Neural progenitor cell (in vitro differentiated cells): ENCODE measurements at regions not wholly inside any gene's neighbourhood (a gene's known extent, or its start where the extent isn't known, plus 50 kb on each side); places are given as distances from the start of the nearest gene placed in this dataset.
A peak's percentile ranks its signal among the peaks of the same experiment; 100 is the strongest.

Experiments used
- DNase-seq: peaks from one replicate; pipeline ENCODE4 v3.0.0-alpha.2; 2016; ENCODE audit warnings: low spot score
- H2AFZ ChIP-seq: fragments of 200-600 bp; sonication (generic); replicated peaks from 2 replicates; pipeline ENCODE4 v1.6.1; 2016; ENCODE audit warnings: antibody characterized with exemption
- H3F3A ChIP-seq: fragments of 200-600 bp; sonication (generic); 2 replicates; pipeline ENCODE4 v1.6.1; 2016; ENCODE audit warnings: antibody characterized with exemption, low read depth
- H3K27ac ChIP-seq: fragments of 200-600 bp; sonication (generic); 2 replicates; pipeline ENCODE4 v1.5.1; 2016; ENCODE audit warnings: mild to moderate bottlenecking
- H3K27me3 ChIP-seq: fragments of 200-600 bp; sonication (generic); 2 replicates; pipeline ENCODE4 v1.6.1; 2016; ENCODE audit warnings: mild to moderate bottlenecking, moderate library complexity
- H3K36me3 ChIP-seq: fragments of 200-600 bp; sonication (generic); 2 replicates; pipeline ENCODE4 v1.5.1; 2016
- H3K4me1 ChIP-seq: fragments of 200-600 bp; sonication (generic); 2 replicates; pipeline ENCODE4 v1.6.1; 2016; ENCODE audit warnings: mixed run types
- H3K4me2 ChIP-seq: fragments of 200-600 bp; sonication (generic); 2 replicates; pipeline ENCODE4 v1.6.1; 2016
- H3K4me3 ChIP-seq: fragments of 200-600 bp; sonication (generic); 2 replicates; pipeline ENCODE4 v1.5.1; 2016
- H3K79me2 ChIP-seq: fragments of 200-600 bp; sonication (generic); 2 replicates; pipeline ENCODE4 v1.6.1; 2016; ENCODE audit warnings: low read depth
- H3K9ac ChIP-seq: fragments of 200-600 bp; sonication (generic); 2 replicates; pipeline ENCODE4 v1.6.1; 2016
- H3K9me3 ChIP-seq: fragments of 200-600 bp; sonication (generic); 2 replicates; pipeline ENCODE4 v1.5.1; 2016; ENCODE audit warnings: low read depth
- H4K20me1 ChIP-seq: fragments of 200-600 bp; sonication (generic); 2 replicates; pipeline ENCODE4 v1.6.1; 2016; ENCODE audit warnings: low read depth
- H3K27ac Mint-ChIP-seq: 3 replicates; pipeline ENCODE4 v1.8.0; 2021; ENCODE audit warnings: mixed read lengths
- H3K27me3 Mint-ChIP-seq: 2 replicates; pipeline ENCODE4 v1.8.0; 2022; ENCODE audit warnings: low read depth, mild to moderate bottlenecking, inconsistent platforms, moderate library complexity, mixed read lengths; ENCODE audit not compliant: insufficient read depth
- H3K36me3 Mint-ChIP-seq: 3 replicates; pipeline ENCODE4 v1.8.0; 2021; ENCODE audit warnings: mixed read lengths
- H3K4me1 Mint-ChIP-seq: 3 replicates; pipeline ENCODE4 v1.8.0; 2021; ENCODE audit warnings: mixed read lengths
- H3K4me3 Mint-ChIP-seq: 3 replicates; pipeline ENCODE4 v1.8.0; 2021; ENCODE audit warnings: mild to moderate bottlenecking, moderate library complexity, mixed read lengths
- H3K9me3 Mint-ChIP-seq: 3 replicates; pipeline ENCODE4 v1.8.0; 2020; ENCODE audit warnings: mixed read lengths
- EZH2 ChIP-seq: fragments of 200-600 bp; sonication (generic); IDR thresholded peaks from 2 replicates; pipeline ENCODE4 v1.6.1; 2017; ENCODE audit warnings: antibody characterized with exemption, mild to moderate bottlenecking, moderate library complexity
- EZH2phosphoT487 ChIP-seq: fragments of 200-600 bp; sonication (generic); IDR thresholded peaks from 2 replicates; pipeline ENCODE4 v1.6.1; 2017; ENCODE audit warnings: antibody characterized with exemption
- TF ChIP-seq, protein P1 (sequence below): fragments of 200-600 bp; sonication (generic); IDR thresholded peaks from 2 replicates; pipeline ENCODE4 v1.5.1; 2017; ENCODE audit warnings: antibody characterized with exemption, mild to moderate bottlenecking

DNA sequence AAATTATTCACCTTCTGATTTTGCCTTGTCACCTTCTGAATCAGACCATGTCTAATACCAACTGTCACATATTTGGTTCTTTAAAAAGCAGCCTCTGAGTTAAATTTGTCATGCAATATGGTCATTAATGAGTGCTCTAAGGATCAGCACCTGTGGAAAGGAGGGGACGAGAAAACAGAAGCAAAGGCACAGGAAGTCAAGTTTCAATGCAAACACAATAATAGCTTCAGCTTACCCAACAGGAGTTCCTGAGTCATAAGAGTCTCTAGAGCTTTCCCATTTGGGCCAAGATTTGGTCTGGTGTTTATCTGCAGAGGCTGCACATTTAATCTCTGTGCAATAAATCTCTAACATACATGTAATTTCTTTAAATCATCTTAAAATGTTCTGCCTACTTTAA lies 889.8 kb downstream of the CDH8 start:
- no peak overlapping the region for H3K4me3 ChIP-seq
- H3K27me3 Mint-ChIP-seq = peaks cover 2% of the 10 kb centered on the region
- peaks cover 4% of the 10 kb centered on the region for H3K4me1 Mint-ChIP-seq
- TF ChIP-seq EZH2 (no peak), EZH2phosphoT487 (no peak)
- TF ChIP-seq, protein P1, sequence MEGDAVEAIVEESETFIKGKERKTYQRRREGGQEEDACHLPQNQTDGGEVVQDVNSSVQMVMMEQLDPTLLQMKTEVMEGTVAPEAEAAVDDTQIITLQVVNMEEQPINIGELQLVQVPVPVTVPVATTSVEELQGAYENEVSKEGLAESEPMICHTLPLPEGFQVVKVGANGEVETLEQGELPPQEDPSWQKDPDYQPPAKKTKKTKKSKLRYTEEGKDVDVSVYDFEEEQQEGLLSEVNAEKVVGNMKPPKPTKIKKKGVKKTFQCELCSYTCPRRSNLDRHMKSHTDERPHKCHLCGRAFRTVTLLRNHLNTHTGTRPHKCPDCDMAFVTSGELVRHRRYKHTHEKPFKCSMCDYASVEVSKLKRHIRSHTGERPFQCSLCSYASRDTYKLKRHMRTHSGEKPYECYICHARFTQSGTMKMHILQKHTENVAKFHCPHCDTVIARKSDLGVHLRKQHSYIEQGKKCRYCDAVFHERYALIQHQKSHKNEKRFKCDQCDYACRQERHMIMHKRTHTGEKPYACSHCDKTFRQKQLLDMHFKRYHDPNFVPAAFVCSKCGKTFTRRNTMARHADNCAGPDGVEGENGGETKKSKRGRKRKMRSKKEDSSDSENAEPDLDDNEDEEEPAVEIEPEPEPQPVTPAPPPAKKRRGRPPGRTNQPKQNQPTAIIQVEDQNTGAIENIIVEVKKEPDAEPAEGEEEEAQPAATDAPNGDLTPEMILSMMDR = no peak
- no peak for DNase-seq
- no peak overlapping the region for H3K4me2 ChIP-seq
- no peak overlapping the region for H2AFZ ChIP-seq
- H3K4me3 Mint-ChIP-seq = no peak overlapping the region
- H3F3A ChIP-seq = no peaks in the 10 kb centered on the region
- H4K20me1 ChIP-seq = no peaks in the 10 kb centered on the region
- no peaks in the 10 kb centered on the region for H3K9me3 ChIP-seq
- H3K27ac Mint-ChIP-seq = no peak overlapping the region
- H3K36me3 ChIP-seq = no peaks in the 10 kb centered on the region
- no peaks in the 10 kb centered on the region for H3K27me3 ChIP-seq
- H3K9ac ChIP-seq = no peak overlapping the region
- H3K27ac ChIP-seq = no peak overlapping the region
- H3K79me2 ChIP-seq = no peaks in the 10 kb centered on the region
- H3K9me3 Mint-ChIP-seq = no peaks in the 10 kb centered on the region
- no peaks in the 10 kb centered on the region for H3K36me3 Mint-ChIP-seq
- H3K4me1 ChIP-seq = no peaks in the 10 kb centered on the region

DNA sequence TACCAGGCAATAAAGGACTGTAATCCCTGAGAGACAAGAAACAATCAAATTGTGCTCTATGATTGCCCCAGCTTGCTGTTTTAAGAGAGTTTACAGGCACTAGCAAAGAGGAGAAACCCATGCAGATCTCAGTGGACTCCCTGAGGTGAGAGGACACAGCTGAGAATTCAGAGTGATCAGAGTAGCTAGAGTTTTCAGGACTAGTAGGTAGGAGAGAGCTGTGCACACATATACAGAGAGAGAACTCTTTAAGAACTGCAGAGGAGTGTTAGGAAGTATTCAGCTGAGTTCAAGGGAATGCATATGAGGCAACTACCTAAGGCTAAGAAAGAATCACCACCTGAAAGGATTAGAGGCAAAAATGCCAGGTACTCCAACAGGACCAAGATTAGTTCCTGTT lies 904.8 kb downstream of the CDH8 start:
- H3K4me3 Mint-ChIP-seq = no peak overlapping the region
- no peaks in the 10 kb centered on the region for H3K36me3 ChIP-seq
- H3K27ac ChIP-seq = no peak overlapping the region
- no peaks in the 10 kb centered on the region for H3K79me2 ChIP-seq
- no peak overlapping the region for H3K4me3 ChIP-seq
- TF ChIP-seq, protein P1 = no peak
- TF ChIP-seq EZH2phosphoT487 = no peak
- TF ChIP-seq EZH2 = no peak
- H3K4me1 ChIP-seq = no peaks in the 10 kb centered on the region
- H2AFZ ChIP-seq = peak overlapping the region; percentile 2
- H3K27ac Mint-ChIP-seq = no peak overlapping the region
- no peaks in the 10 kb centered on the region for H3K27me3 ChIP-seq
- no peak for DNase-seq
- H3K9me3 Mint-ChIP-seq = peaks cover 3% of the 10 kb centered on the region
- H3F3A ChIP-seq = no peaks in the 10 kb centered on the region
- H4K20me1 ChIP-seq = no peaks in the 10 kb centered on the region
- H3K36me3 Mint-ChIP-seq = no peaks in the 10 kb centered on the region
- no peaks in the 10 kb centered on the region for H3K4me1 Mint-ChIP-seq
- no peak overlapping the region for H3K9ac ChIP-seq
- H3K4me2 ChIP-seq = no peak overlapping the region
- no peaks in the 10 kb centered on the region for H3K9me3 ChIP-seq
- no peaks in the 10 kb centered on the region for H3K27me3 Mint-ChIP-seq

DNA sequence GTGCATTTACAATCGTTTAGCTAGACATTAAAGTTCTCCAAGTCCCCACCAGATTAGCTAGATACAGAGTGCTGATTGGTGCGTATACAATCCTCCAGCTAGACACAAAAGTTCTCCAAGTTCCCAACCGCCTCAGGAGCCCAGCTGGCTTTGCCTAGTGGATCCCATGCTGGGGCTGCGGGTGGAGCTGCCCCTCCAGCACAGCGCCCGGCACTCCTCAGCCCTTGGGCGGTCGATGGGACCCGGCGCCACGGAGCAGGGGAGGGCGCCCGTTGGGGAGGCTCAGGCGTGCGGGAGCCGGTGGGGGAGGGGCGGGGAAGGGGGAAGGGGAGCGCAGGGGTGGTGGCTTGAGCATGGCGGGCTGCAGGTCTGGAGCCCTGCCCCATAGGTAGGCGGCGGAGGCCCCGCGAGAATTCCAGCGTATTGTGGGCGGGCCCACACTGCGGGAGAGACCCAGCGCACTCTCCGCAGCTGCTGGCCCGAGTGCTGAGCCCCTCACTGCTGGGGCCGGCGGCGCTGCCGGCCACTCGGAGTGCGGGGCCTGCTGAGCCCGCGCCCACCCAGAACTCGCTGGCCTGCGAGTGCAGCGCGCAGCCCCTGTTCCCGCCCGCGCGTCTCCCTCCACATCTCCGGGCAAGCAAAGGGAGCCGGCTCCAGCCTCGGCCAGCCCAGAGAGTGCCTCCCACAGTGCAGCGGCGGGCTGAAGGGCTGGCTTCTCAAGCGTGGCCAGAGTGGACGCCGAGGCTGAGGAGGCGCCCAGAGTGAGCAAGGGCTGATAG lies 907.5 kb downstream of the CDH8 start:
- peaks cover 3% of the 10 kb centered on the region for H3K9me3 Mint-ChIP-seq
- Histone ChIP-seq H3K9me3 (no peaks in the 10 kb centered on the region), H2AFZ (no peak overlapping the region), H3K36me3 (no peaks in the 10 kb centered on the region), H3K9ac (no peak overlapping the region), H3K4me3 (no peak overlapping the region), H4K20me1 (no peaks in the 10 kb centered on the region), H3K79me2 (no peaks in the 10 kb centered on the region), H3K4me2 (no peak overlapping the region), H3F3A (no peaks in the 10 kb centered on the region), H3K27me3 (no peaks in the 10 kb centered on the region), H3K4me1 (no peaks in the 10 kb centered on the region), H3K27ac (no peak overlapping the region)
- DNase-seq = no peak
- no peak overlapping the region for H3K27ac Mint-ChIP-seq
- TF ChIP-seq EZH2phosphoT487 (no peak), EZH2 (no peak)
- TF ChIP-seq, protein P1 = no peak
- no peaks in the 10 kb centered on the region for H3K36me3 Mint-ChIP-seq
- H3K4me1 Mint-ChIP-seq = no peaks in the 10 kb centered on the region
- no peak overlapping the region for H3K4me3 Mint-ChIP-seq
- no peaks in the 10 kb centered on the region for H3K27me3 Mint-ChIP-seq
